IgD-negative memory B cell (primary cell): ENCODE measurements at regions not wholly inside any gene's neighbourhood (a gene's known extent, or its start where the extent isn't known, plus 50 kb on each side); places are given as distances from the start of the nearest gene placed in this dataset.

ENCODE experiments used
- H3K27ac Mint-ChIP-seq, 3 donors: one replicate each; pipeline ENCODE4 v1.8.0; 2020 to 2022; ENCODE audit warnings: mild to moderate bottlenecking in 3 of 3, mixed read lengths in 3 of 3, moderate library complexity in 1 of 3
- H3K27me3 Mint-ChIP-seq: one replicate; pipeline ENCODE4 v1.8.0; 2021; ENCODE audit warnings: mixed read lengths
- H3K36me3 Mint-ChIP-seq: one replicate; pipeline ENCODE4 v1.8.0; 2020; ENCODE audit warnings: mild to moderate bottlenecking, mixed read lengths
- H3K4me1 Mint-ChIP-seq, 3 donors: one replicate each; pipeline ENCODE4 v1.8.0; 2020 to 2022; ENCODE audit warnings: mixed read lengths in 3 of 3, mild to moderate bottlenecking in 1 of 3
- H3K4me3 Mint-ChIP-seq, 4 donors: one replicate each; pipeline ENCODE4 v1.8.0; 2020 to 2022; ENCODE audit warnings: mild to moderate bottlenecking in 4 of 4, mixed read lengths in 4 of 4, moderate library complexity in 3 of 4
- H3K9me3 Mint-ChIP-seq, 3 donors: one replicate each; pipeline ENCODE4 v1.8.0; 2020 to 2021; ENCODE audit warnings: mixed read lengths in 3 of 3, mild to moderate bottlenecking in 1 of 3

GRCh38 chr4:161188578-161188977 is 975.2 kb downstream of the FSTL5 start:
- Mint-ChIP-seq H3K36me3 (peaks cover 3% of the 10 kb centered on the region), H3K4me1 (no peaks in the 10 kb centered on the region), H3K27ac (no peak overlapping the region), H3K4me3 (no peak overlapping the region), H3K27me3 (no peaks in the 10 kb centered on the region), H3K9me3 (peaks cover 0 to 12% (median 3%) of the 10 kb centered on the region in 3 donors)

GRCh38 chr4:161187569-161187968 is 976.2 kb downstream of the FSTL5 start:
- H3K27me3 Mint-ChIP-seq, result no peaks in the 10 kb centered on the region
- no peak overlapping the region for H3K4me3 Mint-ChIP-seq
- H3K9me3 Mint-ChIP-seq, result peaks cover 0 to 12% (median 3%) of the 10 kb centered on the region in 3 donors
- no peak overlapping the region for H3K27ac Mint-ChIP-seq
- peaks cover 3% of the 10 kb centered on the region for H3K36me3 Mint-ChIP-seq
- H3K4me1 Mint-ChIP-seq, result no peaks in the 10 kb centered on the region

- Mint-ChIP-seq H3K9me3 (peaks cover 0 to 12% (median 3%) of the 10 kb centered on the region in 3 donors), H3K36me3 (peaks cover 3% of the 10 kb centered on the region), H3K4me3 (no peak overlapping the region), H3K27ac (no peak overlapping the region), H3K4me1 (no peaks in the 10 kb centered on the region), H3K27me3 (no peaks in the 10 kb centered on the region)
Observed at GRCh38 chr4:161186750-161187149, 977.0 kb downstream of the FSTL5 start.

GRCh38 chr4:161186012-161186411 is 977.8 kb downstream of the FSTL5 start:
- H3K4me1 Mint-ChIP-seq, result no peaks in the 10 kb centered on the region
- no peak overlapping the region for H3K4me3 Mint-ChIP-seq
- peaks cover 0 to 9% (median 3%) of the 10 kb centered on the region in 3 donors for H3K9me3 Mint-ChIP-seq
- H3K27ac Mint-ChIP-seq, result no peak overlapping the region
- no peaks in the 10 kb centered on the region for H3K36me3 Mint-ChIP-seq
- H3K27me3 Mint-ChIP-seq, result no peaks in the 10 kb centered on the region

- Mint-ChIP-seq H3K4me3 (no peak overlapping the region), H3K4me1 (no peaks in the 10 kb centered on the region), H3K27ac (no peak overlapping the region), H3K9me3 (peaks cover 3 to 4% (median 4%) of the 10 kb centered on the region in 3 donors), H3K36me3 (no peaks in the 10 kb centered on the region), H3K27me3 (no peaks in the 10 kb centered on the region)
Observed at GRCh38 chr4:161183729-161184128, 980.1 kb downstream of the FSTL5 start.

- peaks cover 3 to 12% (median 4%) of the 10 kb centered on the region in 3 donors for H3K9me3 Mint-ChIP-seq
- H3K27me3 Mint-ChIP-seq, result no peaks in the 10 kb centered on the region
Observed at GRCh38 chr4:161182913-161183312, 980.9 kb downstream of the FSTL5 start.

GRCh38 chr4:161178310-161178709 is 985.5 kb downstream of the FSTL5 start:
- H3K27ac Mint-ChIP-seq, result no peak overlapping the region
- no peak overlapping the region for H3K4me3 Mint-ChIP-seq

More at GRCh38 chr4:161182913-161183312, 980.9 kb downstream of the FSTL5 start:
- Mint-ChIP-seq H3K27ac (no peak overlapping the region), H3K4me1 (no peaks in the 10 kb centered on the region), H3K4me3 (no peak overlapping the region), H3K36me3 (no peaks in the 10 kb centered on the region)

GRCh38 chr4:161172396-161173026 is 991.3 kb downstream of the FSTL5 start:
- H3K27ac Mint-ChIP-seq, result no peak overlapping the region
- H3K4me3 Mint-ChIP-seq, result no peak overlapping the region
- H3K36me3 Mint-ChIP-seq, result no peaks in the 10 kb centered on the region

More at GRCh38 chr4:161178310-161178709, 985.5 kb downstream of the FSTL5 start:
- Mint-ChIP-seq H3K36me3 (no peaks in the 10 kb centered on the region), H3K27me3 (no peaks in the 10 kb centered on the region), H3K9me3 (peaks cover 0 to 10% (median 4%) of the 10 kb centered on the region in 3 donors), H3K4me1 (no peaks in the 10 kb centered on the region)

GRCh38 chr4:161167539-161167938 is 996.3 kb downstream of the FSTL5 start:
- no peak overlapping the region for H3K27ac Mint-ChIP-seq
- no peaks in the 10 kb centered on the region for H3K4me1 Mint-ChIP-seq
- H3K9me3 Mint-ChIP-seq, result peaks cover 0 to 17% (median 4%) of the 10 kb centered on the region in 3 donors
- no peaks in the 10 kb centered on the region for H3K27me3 Mint-ChIP-seq
- H3K4me3 Mint-ChIP-seq, result no peak overlapping the region
- no peaks in the 10 kb centered on the region for H3K36me3 Mint-ChIP-seq

More at GRCh38 chr4:161172396-161173026, 991.3 kb downstream of the FSTL5 start:
- Mint-ChIP-seq H3K4me1 (no peaks in the 10 kb centered on the region), H3K9me3 (peaks cover 0 to 11% (median 2%) of the 10 kb centered on the region in 3 donors), H3K27me3 (no peaks in the 10 kb centered on the region)

- Mint-ChIP-seq H3K36me3 (no peaks in the 10 kb centered on the region), H3K4me1 (no peaks in the 10 kb centered on the region), H3K27me3 (no peaks in the 10 kb centered on the region), H3K9me3 (peaks cover 2 to 8% (median 2%) of the 10 kb centered on the region in 3 donors), H3K27ac (no peak overlapping the region), H3K4me3 (no peak overlapping the region)
Observed at GRCh38 chr4:161160718-161161117, 1003.1 kb downstream of the FSTL5 start.

GRCh38 chr4:161148051-161148450 is 1015.7 kb downstream of the FSTL5 start:
- Mint-ChIP-seq H3K27me3 (no peaks in the 10 kb centered on the region), H3K27ac (no peak overlapping the region), H3K9me3 (peaks cover 0 to 18% (median 4%) of the 10 kb centered on the region in 3 donors), H3K36me3 (no peaks in the 10 kb centered on the region), H3K4me3 (no peak overlapping the region), H3K4me1 (no peaks in the 10 kb centered on the region)

- H3K9me3 Mint-ChIP-seq, result peaks cover 2 to 19% (median 7%) of the 10 kb centered on the region in 3 donors
Observed at GRCh38 chr4:161143375-161143774, 1020.4 kb downstream of the FSTL5 start.

GRCh38 chr4:161134795-161135194 is 1029.0 kb downstream of the FSTL5 start:
- H3K4me3 Mint-ChIP-seq, result no peak overlapping the region
- H3K9me3 Mint-ChIP-seq, result peaks cover 2 to 14% (median 3%) of the 10 kb centered on the region in 3 donors
- no peaks in the 10 kb centered on the region for H3K27me3 Mint-ChIP-seq
- no peaks in the 10 kb centered on the region for H3K36me3 Mint-ChIP-seq
- no peak overlapping the region for H3K27ac Mint-ChIP-seq
- H3K4me1 Mint-ChIP-seq, result no peaks in the 10 kb centered on the region

More at GRCh38 chr4:161143375-161143774, 1020.4 kb downstream of the FSTL5 start:
- no peaks in the 10 kb centered on the region for H3K36me3 Mint-ChIP-seq
- no peaks in the 10 kb centered on the region for H3K27me3 Mint-ChIP-seq
- H3K4me3 Mint-ChIP-seq, result no peak overlapping the region
- no peaks in the 10 kb centered on the region for H3K4me1 Mint-ChIP-seq
- H3K27ac Mint-ChIP-seq, result no peak overlapping the region

GRCh38 chr4:161133586-161134276 is 1030.1 kb downstream of the FSTL5 start:
- Mint-ChIP-seq H3K27me3 (no peaks in the 10 kb centered on the region), H3K4me1 (no peaks in the 10 kb centered on the region), H3K9me3 (peaks cover 0 to 14% (median 3%) of the 10 kb centered on the region in 3 donors), H3K36me3 (no peaks in the 10 kb centered on the region), H3K27ac (peak overlapping the region in 1 of 3 donors; percentile 0), H3K4me3 (no peak overlapping the region)

- Mint-ChIP-seq H3K4me3 (no peak overlapping the region), H3K4me1 (no peaks in the 10 kb centered on the region), H3K9me3 (peaks cover 0 to 15% (median 1%) of the 10 kb centered on the region in 3 donors), H3K27me3 (no peaks in the 10 kb centered on the region), H3K27ac (no peak overlapping the region), H3K36me3 (no peaks in the 10 kb centered on the region)
Observed at GRCh38 chr4:161132715-161133425, 1030.9 kb downstream of the FSTL5 start.
